IPS DF 6.9 (cell line): ENCODE measurements at regions not wholly inside any gene's neighbourhood (a gene's known extent, or its start where the extent isn't known, plus 50 kb on each side); places are given as distances from the start of the nearest gene placed in this dataset.

Source experiments
- DNase-seq: peaks from one replicate; pipeline ENCODE4 v3.0.0-alpha.2; 2013; ENCODE audit warnings: low read depth, low spot score
- H3K27ac ChIP-seq: one replicate; pipeline ENCODE4 v1.5.1; 2013; ENCODE audit warnings: low read length, control low read depth
- H3K27me3 ChIP-seq: 2 replicates; pipeline ENCODE4 v1.6.1; 2013; ENCODE audit warnings: mild to moderate bottlenecking, low read length; ENCODE audit not compliant: control insufficient read depth, insufficient read depth
- H3K36me3 ChIP-seq: 2 replicates; pipeline ENCODE4 v1.6.1; 2013; ENCODE audit warnings: low read length; ENCODE audit not compliant: control insufficient read depth, insufficient read depth
- H3K4me1 ChIP-seq: 2 replicates; pipeline ENCODE4 v1.6.1; 2013; ENCODE audit warnings: low read length; ENCODE audit not compliant: control insufficient read depth, insufficient read depth
- H3K4me3 ChIP-seq: 2 replicates; pipeline ENCODE4 v1.5.1; 2013; ENCODE audit warnings: mild to moderate bottlenecking, low read length
- H3K9me3 ChIP-seq: 2 replicates; pipeline ENCODE4 v1.6.1; 2013; ENCODE audit warnings: low read length, inconsistent platforms; ENCODE audit not compliant: control insufficient read depth, insufficient read depth
- WGBS: extraction: QIAGEN DNeasy Blood & Tissue Kit; methylation state at CpG from one replicate; pipeline ENCODE4 v1.1.7; 2013; ENCODE audit warnings: mixed read lengths, missing lambda C conversion rate; ENCODE audit not compliant: insufficient read length, insufficient coverage; 5-methylcytosine and 5-hydroxymethylcytosine counted together

- Histone ChIP-seq H3K27me3 (no peaks in the 10 kb centered on the region), H3K27ac (no peak overlapping the region), H3K4me3 (no peak overlapping the region), H3K4me1 (no peaks in the 10 kb centered on the region), H3K9me3 (no peaks in the 10 kb centered on the region), H3K36me3 (no peaks in the 10 kb centered on the region)
- DNase-seq, result no peak
- WGBS, result no CpG with 5 or more reads among the region's 3 CpGs
Observed at GRCh38 chr10:24156686-24157085, 52.3 kb upstream of the KIAA1217 start.

GRCh38 chr10:24157567-24157966 is 51.4 kb upstream of the KIAA1217 start:
- H3K36me3 ChIP-seq, result no peaks in the 10 kb centered on the region
- no peak for DNase-seq
- no peaks in the 10 kb centered on the region for H3K4me1 ChIP-seq
- no peak overlapping the region for H3K4me3 ChIP-seq
- no peaks in the 10 kb centered on the region for H3K27me3 ChIP-seq
- H3K9me3 ChIP-seq, result no peaks in the 10 kb centered on the region
- no peak overlapping the region for H3K27ac ChIP-seq
